ENCODE measurements at regions not wholly inside any gene's neighbourhood (a gene's known extent, or its start where the extent isn't known, plus 50 kb on each side); places are given as distances from the start of the nearest gene placed in this dataset.
"Not testable (repeated sequence)": the region's sequence is repeated elsewhere in the genome, so short reads cannot be mapped to it uniquely, and the experiment has no call there.

DNA sequence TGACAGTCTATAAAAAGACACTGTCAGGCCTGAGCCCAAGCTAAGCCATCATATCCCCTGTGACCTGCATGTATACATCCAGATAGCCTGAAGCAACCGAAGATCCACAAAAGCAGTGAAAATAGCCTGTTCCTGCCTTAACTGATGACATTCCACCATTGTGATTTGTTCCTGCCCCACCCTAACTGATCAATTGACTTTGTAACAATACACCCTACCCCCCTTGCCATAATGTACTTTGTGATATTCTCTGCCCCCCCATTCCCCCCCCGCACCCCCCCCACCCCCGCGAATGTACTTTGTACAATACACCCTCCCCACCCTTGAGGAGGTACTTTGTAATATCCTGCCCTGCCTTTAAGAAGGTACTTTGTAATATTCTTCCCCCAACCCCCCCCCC, 82.2 kb upstream of the MED13 start:
- no peak for DNase-seq

DNA sequence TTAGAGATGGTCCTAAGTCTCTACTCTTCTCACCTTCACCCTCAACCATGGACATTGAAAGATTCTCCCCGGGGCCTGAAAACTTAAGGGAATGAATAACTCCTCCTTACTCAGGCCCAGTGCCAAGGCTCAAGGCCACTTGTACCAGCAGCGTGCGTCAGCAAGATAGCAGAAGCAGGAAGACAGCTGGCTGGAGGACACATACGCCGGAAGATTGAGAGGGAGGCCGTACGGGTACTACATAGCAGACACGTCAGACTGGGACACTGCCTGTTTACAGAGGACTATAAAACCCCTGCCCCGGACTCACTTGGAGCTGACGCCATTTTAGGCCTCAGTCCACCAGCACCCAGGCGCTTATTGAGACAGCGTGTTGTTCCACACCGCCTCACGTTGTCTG, 75.8 kb upstream of the MED13 start:
- DNase-seq, result no peak

DNA sequence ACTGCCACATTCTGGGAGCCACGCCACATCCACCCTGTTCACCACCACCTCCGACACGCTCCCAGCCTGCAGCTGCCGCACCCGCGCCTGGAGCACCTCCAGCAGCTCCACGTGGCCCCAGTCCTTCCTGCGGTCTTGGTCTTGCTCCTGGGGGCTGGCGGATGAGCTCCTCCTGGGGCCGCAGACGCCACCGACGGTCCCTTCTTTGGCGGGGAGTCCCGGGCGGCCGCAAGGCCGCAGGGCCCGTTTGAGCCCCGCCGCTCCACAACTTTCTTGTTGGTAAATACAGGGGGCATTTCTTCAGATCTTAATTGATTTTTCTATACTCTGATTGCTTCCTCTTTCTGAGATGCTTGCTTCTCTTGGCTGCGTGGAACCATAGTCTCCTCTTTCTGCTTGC, 75.3 kb upstream of the MED13 start:
- DNase-seq, result no peak

DNA sequence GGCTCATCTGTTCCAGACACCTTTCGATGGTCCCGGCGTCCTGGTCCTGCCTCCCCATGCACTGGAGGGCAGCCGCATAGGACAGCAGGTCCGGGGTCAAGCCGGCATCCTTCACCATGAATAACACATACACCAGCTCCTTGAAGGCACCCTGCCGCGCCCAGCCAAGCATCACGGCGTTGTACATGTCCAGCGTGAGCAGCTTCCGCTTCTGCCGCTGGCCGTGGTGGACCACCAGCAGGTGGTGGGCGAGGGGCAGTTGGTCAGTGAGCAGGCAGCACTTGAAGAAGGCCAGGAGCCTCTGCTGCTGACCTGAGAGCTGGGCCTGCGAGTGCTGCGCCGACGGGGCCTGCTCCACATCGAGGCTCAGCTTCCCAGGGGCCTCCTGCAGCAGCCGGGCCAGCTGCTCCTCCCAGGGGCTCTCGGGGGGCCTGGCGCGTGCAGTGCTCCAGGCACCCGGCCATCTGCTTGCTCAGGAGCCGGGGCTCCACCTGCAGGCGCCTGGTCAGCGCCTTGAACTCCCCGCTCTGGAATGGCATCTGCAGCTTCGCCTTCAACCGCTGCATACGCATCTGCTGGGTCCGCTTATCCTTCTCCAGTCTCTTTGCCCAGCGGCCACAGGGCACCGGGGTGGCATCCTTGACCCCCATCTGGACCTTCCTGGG, 74.7 kb upstream of the MED13 start:
- DNase-seq, result not testable (repeated sequence)

- DNase-seq, result no peak
Measured at GRCh38 chr17:62139141-62139540, 74.1 kb upstream of the MED13 start.

- peak in 1 of 2 experiments; percentile 35 for DNase-seq
Measured at GRCh38 chr17:62138676-62139121, 73.6 kb upstream of the MED13 start.

DNA sequence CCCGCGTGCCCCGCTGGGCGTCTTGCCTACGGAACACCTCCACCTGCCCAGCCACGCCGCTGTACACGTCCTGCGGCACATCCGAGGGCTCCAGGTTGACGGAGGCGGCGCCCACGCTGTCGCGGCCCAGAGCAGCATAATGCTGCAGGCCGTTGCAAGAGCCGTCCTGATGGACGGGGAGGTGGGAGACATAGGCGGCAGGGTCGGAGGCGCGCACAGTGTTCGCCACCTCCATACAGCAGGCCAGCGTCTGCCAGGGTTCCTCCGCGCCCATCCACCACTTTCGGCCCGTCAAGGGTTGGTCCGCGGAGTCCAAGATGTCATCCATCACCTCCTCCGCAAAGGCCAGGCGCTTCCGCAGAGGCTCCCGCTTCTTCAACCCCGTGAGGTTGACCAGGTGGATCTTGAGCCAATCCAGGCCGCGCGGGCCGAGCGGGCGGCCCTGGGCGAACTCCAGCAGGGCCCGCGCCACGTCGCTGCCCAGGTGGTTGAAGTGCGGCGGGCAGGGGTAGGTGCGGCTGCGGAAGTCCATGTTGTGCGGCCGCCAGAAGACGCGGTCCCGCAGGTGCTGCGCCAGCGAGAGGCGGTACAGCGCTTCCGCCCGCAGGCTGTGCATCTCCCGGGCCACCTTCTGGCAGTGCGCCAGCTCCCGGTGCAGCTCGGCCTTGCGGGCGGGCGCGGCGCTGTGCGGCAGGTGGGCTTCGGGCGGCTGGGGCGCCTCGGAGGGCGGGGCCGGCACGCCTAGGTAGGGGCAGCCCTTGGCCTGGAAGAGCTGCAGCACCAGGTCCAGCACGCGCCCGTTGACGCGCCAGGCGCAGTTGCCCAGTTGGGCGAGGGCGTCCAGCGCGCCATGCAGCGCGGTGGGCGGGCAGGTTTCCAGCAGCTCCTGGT, 72.9 kb upstream of the MED13 start:
- DNase-seq, result peak; percentile 24 to 47

DNA sequence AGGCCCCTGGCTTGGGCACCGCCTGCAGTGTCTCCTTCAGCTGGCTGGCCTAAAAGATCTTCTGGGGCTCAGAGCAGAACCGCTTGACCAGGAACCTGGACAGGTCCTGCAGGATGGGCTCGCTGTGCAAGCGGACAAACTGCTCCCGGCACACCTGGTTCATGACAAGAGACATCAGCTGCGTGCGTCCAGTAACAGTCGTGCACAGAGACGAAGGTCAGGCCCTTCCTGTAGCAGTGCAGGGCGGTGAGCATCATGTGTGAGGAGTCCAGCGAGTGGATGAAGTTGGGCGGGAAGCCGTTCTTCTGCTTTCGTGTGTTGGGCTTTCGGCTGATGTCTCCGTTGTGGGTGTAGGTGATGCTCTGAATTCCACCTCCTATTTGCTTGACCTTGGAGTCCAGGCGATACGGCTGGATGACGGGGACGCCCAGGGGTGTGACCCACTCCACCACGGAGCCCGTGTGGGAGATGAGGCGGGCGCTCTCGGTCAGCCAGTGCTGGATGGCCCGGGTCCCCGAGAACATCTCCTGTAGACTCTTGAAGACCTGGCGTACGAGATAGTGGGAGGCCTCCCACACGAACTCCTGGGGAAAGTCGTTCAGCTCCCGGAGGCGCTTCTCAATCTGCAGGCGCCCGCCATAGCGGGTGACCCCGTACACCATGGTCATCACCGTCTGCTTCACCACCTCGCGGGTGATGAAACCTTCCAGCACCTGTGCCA, 72.1 kb upstream of the MED13 start:
- DNase-seq, result not testable (repeated sequence)

- DNase-seq, result no peak
Measured at GRCh38 chr17:62135742-62136141, 70.7 kb upstream of the MED13 start.

GRCh38 chr17:62135096-62135495, 70.0 kb upstream of the MED13 start:
- DNase-seq, result not testable (repeated sequence)

DNA sequence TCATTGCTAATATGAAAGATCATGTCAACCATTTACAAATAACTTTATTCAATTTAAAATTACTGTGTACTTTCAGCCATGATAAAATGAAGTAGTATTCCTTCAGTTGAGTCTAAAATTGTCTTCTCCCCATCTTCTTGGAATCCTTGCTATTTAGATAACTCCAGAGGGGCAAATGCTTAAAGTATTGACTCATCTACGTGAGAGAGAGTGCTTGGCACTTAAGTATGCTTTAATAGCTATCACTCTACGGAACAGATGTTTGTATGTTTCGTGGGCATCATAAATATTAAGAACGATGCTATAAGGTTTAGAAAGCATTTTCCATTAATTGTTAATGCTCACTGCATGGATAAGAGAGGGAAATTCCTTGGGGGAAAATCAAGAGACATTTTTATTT, 69.3 kb upstream of the MED13 start:
- DNase-seq, result no peak

- DNase-seq, result not testable (repeated sequence)
Measured at GRCh38 chr17:62131271-62131670, 66.2 kb upstream of the MED13 start.

DNA sequence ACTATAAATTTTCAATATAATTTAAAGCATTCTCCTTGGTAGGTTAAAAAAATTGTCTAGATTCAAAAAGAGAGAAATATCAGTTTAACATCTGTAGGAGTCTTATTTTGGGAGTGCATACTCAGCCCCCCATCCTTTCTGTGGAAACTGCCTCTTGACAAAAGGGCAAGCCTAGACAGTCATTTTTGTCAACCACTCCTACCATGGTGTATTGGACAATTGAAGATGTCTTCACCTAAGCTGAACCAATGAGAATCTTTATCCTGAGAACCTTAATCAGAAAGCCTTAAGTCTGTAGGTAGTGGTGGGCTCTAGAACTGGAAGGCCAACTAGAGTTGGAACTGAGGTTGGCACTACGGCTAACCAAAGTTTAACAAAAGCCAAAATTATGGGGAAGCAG, 65.7 kb upstream of the MED13 start:
- DNase-seq, result no peak

DNA sequence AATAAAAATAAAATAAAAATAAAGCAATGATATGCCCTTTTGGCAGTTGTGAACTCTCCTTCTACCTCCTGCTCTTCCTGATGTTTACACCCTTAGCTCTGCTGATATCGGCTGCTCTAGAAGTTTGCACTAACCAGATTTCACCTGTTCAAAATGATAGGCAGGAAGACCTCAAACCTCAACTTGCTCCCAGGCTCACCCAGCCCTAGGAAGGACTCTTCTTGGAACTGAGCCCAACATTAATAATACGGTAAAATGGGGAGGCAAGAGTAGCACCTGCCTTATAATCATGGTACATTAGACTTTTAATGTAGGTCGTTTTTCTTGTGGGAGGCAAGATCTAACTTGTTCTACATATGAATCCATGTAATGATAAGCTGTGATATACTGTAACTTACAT, 61.2 kb upstream of the MED13 start:
- DNase-seq, result no peak

- no peak for DNase-seq
Measured at GRCh38 chr17:62125307-62125706, 60.2 kb upstream of the MED13 start.

DNA sequence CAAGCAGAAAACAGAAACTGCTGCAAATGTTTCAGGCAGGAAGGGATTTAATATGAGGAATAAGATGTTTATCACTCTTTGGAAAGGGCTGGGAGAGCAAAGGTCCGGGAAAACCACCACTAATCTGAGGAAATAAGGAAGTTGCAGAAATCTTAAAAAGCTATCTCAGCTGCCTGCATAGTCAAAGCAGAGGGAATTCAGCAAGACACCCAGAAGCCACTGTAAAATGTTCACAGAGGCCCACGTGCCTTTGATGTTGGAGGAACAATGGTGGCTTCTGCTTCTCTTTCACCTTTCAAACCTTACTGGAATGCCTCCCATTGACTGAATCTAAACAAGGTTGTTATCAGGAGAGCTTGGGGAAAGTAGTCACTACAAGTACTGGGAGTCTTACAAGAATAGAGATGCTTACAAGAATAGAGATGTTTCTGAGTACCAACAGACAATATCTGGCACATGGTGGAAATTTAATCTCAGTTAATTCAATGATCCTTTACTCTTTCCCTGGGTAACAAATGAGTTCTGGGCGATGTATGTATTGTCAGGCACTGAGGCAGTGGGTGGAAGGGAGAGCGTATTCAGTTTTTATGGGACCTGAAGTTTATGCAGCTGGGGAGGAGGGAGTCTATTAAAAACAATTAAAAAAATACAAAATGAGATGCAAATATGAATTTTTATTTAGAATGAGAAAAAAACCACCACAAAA, 56.1 kb upstream of the MED13 start:
- DNase-seq, result no peak

GRCh38 chr17:62119373-62119772, 54.3 kb upstream of the MED13 start:
- no peak for DNase-seq
